ENCODE measurements at regions not wholly inside any gene's neighbourhood (a gene's known extent, or its start where the extent isn't known, plus 50 kb on each side); places are given as distances from the start of the nearest gene placed in this dataset.

- TF ChIP-seq, protein P1, sequence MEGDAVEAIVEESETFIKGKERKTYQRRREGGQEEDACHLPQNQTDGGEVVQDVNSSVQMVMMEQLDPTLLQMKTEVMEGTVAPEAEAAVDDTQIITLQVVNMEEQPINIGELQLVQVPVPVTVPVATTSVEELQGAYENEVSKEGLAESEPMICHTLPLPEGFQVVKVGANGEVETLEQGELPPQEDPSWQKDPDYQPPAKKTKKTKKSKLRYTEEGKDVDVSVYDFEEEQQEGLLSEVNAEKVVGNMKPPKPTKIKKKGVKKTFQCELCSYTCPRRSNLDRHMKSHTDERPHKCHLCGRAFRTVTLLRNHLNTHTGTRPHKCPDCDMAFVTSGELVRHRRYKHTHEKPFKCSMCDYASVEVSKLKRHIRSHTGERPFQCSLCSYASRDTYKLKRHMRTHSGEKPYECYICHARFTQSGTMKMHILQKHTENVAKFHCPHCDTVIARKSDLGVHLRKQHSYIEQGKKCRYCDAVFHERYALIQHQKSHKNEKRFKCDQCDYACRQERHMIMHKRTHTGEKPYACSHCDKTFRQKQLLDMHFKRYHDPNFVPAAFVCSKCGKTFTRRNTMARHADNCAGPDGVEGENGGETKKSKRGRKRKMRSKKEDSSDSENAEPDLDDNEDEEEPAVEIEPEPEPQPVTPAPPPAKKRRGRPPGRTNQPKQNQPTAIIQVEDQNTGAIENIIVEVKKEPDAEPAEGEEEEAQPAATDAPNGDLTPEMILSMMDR (conservative IDR thresholded peaks at IDR 0.05; ENCODE audit: low read depth in 2 of 2), result no peak
Observed at GRCh38 chr7:118629898-118630438, 405.5 kb downstream of the ANKRD7 start (continued).

GRCh38 chr7:118642396-118642795 is 417.9 kb downstream of the ANKRD7 start:
- Histone ChIP-seq H3K36me3 (ENCODE audit: insufficient read depth) (no peaks in the 10 kb centered on the region), H3K4me3 (no peak overlapping the region), H3K27ac (ENCODE audit: low read depth) (no peak overlapping the region), H2AFZ (no peak overlapping the region), H4K20me1 (replicated peaks; ENCODE audit: insufficient read depth) (no peaks in the 10 kb centered on the region), H3K79me2 (replicated peaks; ENCODE audit: insufficient read depth) (no peaks in the 10 kb centered on the region), H3F3A (replicated peaks; ENCODE audit: low read depth) (no peaks in the 10 kb centered on the region), H3K4me2 (no peak overlapping the region), H3K4me1 (ENCODE audit: insufficient read depth) (peaks cover 21% of the 10 kb centered on the region; the same call in 1 of the 2 replicates), H3K27me3 (ENCODE audit: insufficient read depth) (no peaks in the 10 kb centered on the region), H3K9me2 (ENCODE audit: insufficient read depth) (0 out of 2 replicates have a peak, but pooled peaks cover 4% of the 10 kb centered on the region)
- Mint-ChIP-seq H3K27ac (no peak overlapping the region), H3K27me3 (ENCODE audit: insufficient read depth, low read depth, poor library complexity) (no peaks in the 10 kb centered on the region), H3K9me3 (no peaks in the 10 kb centered on the region), H3K36me3 (ENCODE audit: low read depth) (no peaks in the 10 kb centered on the region), H3K4me1 (peaks cover 13% of the 10 kb centered on the region; the same call in 2 of the 3 replicates), H3K4me3 (no peak overlapping the region)
- DNase-seq (ENCODE audit: low spot score), result no peak
- no peak for ATAC-seq
- TF ChIP-seq, protein P2, sequence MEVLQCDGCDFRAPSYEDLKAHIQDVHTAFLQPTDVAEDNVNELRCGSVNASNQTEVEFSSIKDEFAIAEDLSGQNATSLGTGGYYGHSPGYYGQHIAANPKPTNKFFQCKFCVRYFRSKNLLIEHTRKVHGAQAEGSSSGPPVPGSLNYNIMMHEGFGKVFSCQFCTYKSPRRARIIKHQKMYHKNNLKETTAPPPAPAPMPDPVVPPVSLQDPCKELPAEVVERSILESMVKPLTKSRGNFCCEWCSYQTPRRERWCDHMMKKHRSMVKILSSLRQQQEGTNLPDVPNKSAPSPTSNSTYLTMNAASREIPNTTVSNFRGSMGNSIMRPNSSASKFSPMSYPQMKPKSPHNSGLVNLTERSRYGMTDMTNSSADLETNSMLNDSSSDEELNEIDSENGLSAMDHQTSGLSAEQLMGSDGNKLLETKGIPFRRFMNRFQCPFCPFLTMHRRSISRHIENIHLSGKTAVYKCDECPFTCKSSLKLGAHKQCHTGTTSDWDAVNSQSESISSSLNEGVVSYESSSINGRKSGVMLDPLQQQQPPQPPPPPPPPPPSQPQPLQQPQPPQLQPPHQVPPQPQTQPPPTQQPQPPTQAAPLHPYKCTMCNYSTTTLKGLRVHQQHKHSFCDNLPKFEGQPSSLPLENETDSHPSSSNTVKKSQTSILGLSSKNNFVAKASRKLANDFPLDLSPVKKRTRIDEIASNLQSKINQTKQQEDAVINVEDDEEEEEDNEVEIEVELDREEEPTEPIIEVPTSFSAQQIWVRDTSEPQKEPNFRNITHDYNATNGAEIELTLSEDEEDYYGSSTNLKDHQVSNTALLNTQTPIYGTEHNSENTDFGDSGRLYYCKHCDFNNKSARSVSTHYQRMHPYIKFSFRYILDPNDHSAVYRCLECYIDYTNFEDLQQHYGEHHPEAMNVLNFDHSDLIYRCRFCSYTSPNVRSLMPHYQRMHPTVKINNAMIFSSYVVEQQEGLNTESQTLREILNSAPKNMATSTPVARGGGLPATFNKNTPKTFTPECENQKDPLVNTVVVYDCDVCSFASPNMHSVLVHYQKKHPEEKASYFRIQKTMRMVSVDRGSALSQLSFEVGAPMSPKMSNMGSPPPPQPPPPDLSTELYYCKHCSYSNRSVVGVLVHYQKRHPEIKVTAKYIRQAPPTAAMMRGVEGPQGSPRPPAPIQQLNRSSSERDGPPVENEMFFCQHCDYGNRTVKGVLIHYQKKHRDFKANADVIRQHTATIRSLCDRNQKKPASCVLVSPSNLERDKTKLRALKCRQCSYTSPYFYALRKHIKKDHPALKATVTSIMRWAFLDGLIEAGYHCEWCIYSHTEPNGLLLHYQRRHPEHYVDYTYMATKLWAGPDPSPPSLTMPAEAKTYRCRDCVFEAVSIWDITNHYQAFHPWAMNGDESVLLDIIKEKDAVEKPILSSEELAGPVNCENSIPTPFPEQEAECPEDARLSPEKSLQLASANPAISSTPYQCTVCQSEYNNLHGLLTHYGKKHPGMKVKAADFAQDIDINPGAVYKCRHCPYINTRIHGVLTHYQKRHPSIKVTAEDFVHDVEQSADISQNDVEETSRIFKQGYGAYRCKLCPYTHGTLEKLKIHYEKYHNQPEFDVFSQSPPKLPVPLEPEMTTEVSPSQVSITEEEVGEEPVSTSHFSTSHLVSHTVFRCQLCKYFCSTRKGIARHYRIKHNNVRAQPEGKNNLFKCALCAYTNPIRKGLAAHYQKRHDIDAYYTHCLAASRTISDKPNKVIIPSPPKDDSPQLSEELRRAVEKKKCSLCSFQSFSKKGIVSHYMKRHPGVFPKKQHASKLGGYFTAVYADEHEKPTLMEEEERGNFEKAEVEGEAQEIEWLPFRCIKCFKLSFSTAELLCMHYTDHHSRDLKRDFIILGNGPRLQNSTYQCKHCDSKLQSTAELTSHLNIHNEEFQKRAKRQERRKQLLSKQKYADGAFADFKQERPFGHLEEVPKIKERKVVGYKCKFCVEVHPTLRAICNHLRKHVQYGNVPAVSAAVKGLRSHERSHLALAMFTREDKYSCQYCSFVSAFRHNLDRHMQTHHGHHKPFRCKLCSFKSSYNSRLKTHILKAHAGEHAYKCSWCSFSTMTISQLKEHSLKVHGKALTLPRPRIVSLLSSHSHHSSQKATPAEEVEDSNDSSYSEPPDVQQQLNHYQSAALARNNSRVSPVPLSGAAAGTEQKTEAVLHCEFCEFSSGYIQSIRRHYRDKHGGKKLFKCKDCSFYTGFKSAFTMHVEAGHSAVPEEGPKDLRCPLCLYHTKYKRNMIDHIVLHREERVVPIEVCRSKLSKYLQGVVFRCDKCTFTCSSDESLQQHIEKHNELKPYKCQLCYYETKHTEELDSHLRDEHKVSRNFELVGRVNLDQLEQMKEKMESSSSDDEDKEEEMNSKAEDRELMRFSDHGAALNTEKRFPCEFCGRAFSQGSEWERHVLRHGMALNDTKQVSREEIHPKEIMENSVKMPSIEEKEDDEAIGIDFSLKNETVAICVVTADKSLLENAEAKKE (CRISPR knock-in tag; IDR thresholded peaks at IDR 0.05), result no peak
- TF ChIP-seq REST (IDR thresholded peaks at IDR 0.05; ENCODE audit: unreplicated experiment) (no peak), ZNF331 (CRISPR knock-in tag; IDR thresholded peaks at IDR 0.05; ENCODE audit: low read depth) (no peak)

Measured in GM23338 (cell line).